Superior temporal gyrus (tissue), 1 donor: ENCODE measurements at regions not wholly inside any gene's neighbourhood (a gene's known extent, or its start where the extent isn't known, plus 50 kb on each side); places are given as distances from the start of the nearest gene placed in this dataset.

Experiments
- DNase-seq: peaks from one replicate; pipeline ENCODE4 v3.0.0-alpha.2; 2016; ENCODE audit errors: extremely low spot score

DNA sequence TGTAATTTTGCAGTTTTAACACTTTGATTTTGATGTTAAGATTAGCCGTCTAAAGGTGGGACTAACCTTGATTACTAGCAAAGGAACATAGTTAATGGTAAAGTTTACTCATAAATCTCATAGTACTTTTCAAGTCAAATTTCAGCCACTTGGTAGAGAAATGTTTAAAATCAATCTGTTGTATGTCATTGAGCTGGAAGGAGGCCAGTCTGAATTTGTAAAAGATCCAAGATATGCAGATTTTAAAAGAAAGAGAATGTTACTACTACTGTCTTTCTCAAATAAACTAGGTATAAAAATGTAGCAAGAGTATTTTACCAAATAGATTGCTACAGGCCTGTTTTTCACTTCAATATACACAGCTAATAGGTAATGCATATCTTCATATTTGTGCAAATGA is 600.8 kb upstream of the SEL1L start:
- DNase-seq = no peak

DNA sequence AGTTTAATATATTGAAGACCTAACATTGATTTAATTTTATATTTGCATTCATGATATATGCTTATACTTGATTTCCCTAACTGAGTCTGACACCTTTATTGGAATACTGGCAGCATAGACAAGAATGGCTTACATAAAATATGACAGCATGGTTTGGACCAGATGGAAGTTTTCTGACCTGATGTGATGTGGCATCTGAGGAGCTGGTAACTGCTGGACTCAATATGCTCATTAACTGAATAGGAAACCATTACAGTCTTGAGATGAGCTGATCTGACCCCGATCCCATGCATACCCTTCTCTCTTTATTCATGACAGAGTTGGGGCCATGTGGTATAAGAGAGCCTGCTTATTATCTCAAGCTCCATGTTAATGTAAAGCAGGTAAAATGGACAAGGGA is 604.8 kb upstream of the SEL1L start:
- no peak for DNase-seq

DNA sequence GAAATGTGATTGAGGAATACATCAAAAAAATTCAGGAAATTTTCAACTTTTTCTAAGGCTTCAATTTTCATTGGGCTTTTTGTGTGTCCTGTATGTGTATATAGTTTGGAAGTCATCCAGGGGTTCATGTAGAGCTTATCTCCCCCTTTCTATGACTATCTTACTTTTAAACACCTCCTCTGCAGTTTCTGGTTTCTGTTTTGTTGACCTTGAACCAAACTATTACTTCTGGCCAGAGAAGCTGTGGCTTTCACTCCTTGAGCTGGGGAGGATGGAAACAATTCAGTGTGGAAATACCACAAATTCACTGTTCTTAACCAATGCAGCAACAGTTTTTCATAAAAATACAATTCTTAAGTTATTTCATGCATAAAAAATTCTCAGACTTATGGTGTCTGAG is 613.2 kb upstream of the SEL1L start:
- no peak for DNase-seq

DNA sequence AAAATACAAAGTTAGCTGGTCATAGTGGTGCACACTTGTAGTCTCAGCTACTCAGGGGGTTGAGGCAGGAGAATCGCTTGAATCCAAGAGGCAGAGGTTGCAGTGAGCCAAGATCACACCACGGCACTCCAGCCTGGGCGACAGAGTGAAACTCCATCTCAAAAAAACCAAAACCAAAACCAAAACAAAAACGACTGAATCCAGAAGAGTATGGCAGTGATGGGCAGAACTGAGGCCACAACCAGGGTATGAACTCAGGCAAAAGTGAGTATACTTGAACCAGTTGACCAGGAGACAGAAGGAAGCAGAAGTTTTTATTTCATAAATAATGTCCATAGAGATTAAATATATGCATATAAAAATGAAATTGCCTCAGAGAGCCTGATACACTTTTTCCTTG is 620.0 kb upstream of the SEL1L start:
- no peak for DNase-seq

DNA sequence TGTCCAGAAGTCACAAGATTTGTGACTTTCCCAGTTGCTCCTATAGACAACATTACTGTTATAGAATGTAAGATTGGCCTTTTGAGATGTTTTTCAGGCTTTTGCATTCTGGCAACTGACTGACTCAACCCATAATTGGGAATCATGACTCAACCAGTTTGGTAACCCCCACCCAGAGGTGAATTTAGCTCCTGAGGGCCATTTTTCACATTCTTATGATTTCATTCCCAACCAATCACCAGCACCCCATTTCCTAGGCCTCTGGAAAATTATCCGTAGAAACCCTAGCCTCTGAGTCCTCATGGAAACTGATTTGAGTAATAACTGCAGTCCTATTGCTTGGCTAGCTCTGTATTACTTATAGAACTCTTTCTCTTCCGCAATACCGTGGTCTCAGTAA is 626.0 kb upstream of the SEL1L start:
- DNase-seq = no peak

DNA sequence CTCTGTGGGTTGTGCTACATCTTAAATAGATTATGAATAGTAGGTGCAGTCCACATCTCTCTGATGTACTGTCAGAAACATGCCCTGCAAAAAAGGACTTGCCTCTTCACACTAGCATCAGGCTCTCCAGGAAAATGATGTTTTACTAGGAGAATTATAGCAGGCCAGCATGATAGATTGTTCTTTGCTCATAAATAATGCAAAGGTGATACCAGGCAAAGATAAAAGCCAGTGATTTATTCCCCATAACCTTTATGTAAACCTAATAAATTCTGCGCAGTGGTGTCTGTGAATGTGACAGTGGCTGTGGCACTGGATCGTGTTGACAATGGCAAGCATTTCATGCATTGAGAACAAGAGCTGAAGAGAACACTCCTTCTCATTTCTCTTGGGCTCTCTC is 646.5 kb upstream of the SEL1L start:
- no peak for DNase-seq

DNA sequence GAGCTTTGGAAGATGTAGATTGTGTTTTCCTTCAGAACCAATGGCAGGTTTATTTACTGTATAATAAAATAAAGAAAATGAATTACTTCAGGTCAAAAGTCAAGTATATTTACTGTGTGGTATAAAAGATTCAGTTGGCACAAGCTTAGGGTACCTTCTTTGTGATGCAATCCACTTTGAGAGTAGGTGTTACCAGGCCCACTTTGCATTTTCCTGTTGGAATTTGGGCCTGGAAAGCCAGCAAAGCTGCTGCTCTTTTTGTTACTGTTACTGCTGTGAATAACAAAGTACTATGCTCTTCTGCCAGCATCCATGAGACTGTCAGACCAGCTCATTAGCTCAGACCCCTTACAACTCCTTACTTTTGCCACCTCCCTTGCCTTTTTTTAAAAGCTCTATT is 649.0 kb upstream of the SEL1L start:
- DNase-seq = no peak

DNA sequence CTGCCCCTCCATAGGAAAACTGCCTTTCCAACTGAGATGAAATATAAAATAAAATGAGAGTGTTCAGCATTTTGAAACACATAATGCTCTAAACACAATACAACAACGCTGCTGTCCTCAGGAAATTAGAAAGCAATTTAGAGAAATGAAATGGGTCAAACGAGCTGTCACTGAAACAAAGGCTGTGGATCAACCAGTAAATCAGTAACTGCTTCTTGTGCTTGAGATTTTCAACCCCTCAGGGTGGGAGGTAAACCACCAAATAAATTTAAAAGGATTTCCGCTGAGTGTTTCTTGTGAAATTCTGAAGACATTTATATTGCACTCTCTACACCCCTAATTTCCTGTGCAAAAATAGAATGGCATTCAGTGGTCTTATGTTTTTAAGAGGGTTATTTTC is 657.1 kb upstream of the SEL1L start:
- DNase-seq = no peak

DNA sequence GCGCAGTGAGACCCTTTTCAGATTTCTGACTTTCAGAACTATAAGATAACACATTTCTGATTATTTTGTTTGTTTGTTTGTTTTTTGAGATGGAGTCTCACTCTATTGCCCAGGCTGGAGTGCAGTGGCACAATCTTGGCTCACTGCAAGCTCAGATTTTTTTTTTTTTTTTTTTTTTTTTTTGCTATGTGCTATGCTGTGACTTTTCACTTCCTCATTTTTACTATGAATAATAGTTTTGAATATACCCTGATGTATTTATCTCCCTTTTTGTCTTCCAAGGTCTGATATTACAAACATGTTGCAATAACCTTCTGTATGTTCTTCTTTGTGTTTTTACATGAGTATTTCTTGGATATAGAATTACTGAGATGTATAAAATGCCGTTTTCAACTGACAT is 658.7 kb upstream of the SEL1L start:
- no peak for DNase-seq

DNA sequence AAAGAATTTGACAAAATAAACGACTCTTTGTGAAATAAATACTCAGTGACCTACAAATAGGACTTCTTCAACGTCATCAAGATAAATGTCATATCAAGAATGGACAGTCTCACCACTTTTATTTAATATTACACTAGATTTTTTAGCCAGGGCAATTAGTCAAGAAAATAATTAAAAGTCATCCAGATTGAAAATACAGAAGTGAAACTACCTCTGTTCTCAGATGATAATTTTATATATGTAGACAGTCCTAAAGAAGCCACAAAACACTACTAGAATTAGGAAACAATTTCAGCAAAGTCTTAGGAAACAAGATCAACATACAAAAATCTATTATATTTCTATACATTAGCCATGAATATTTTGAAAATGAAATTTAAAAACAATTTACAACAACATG is 689.6 kb upstream of the SEL1L start:
- DNase-seq = no peak

DNA sequence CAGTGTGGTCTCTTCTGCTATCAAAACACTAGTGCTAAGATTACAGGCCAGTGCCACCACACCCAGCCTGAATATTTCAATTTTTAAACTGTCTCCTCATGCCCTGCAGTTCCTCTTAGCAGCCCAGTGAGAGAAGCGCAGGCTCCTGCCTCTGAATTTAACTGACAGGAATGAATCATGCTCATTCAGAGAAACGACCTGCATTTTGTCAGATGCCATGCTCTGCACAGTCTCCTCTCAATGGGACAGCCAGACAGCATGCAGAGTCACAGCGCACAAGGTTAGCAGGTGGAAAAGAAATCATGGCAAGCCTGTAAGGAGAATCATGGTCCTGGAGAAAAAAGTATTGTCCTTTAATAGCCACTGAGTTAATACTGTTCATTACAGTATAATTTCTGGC is 691.0 kb upstream of the SEL1L start:
- DNase-seq = no peak

DNA sequence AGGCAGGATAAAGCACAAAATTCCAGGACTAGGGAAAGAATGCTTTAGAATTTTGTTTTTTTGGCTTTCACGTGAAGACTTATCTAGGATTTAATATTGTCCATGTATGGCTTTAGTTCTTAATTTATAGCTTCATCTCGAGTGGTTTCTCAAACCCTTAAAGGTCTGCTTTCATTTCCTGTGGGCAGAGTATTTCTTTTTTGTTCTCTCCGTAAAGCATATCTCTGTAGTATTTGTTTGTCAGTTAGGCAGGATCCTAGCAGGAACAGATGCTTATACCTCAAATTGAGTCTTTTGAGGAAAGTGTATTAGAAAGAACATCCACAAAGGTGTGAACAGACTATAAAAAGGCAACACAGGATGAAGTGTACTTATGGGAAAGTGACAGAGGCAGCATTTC is 697.1 kb upstream of the SEL1L start:
- DNase-seq = peak; percentile 40

DNA sequence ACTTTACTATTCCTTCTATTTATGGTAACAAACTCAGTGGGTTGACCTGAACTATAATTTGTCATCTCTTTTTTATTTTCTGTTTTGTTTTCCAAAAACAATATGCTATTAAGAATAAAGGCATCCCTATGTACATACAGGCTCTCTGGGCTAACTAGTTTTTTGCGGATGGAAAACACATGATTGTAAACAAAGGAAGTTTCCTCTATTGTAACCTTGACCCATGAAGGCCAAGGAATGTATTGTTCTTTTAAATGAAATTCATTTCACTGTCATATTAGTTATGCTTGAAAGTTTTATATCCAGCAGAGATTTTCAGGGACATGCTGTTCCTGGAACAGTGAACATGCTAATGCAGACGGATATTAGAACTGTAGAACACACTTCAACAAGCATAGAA is 705.0 kb upstream of the SEL1L start:
- DNase-seq = no peak

DNA sequence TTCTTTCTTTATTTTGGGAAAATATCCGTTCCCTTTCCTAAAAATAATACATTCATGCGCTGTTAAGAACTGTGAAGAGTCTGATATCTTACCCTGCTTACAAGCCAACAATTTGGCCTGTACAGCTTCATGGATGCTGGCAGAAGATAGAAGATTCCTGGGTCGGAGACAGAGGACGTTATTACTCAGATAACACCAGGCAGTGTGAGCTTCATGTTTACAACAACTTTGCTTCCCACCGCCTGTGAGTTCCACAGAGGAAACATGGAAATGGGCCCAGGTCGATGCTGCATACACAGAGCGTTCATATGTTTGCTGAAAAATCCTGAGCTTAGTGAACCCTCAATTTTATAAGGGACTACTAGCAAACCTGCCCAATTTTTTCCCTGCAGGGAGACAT is 705.6 kb upstream of the SEL1L start:
- DNase-seq = no peak

DNA sequence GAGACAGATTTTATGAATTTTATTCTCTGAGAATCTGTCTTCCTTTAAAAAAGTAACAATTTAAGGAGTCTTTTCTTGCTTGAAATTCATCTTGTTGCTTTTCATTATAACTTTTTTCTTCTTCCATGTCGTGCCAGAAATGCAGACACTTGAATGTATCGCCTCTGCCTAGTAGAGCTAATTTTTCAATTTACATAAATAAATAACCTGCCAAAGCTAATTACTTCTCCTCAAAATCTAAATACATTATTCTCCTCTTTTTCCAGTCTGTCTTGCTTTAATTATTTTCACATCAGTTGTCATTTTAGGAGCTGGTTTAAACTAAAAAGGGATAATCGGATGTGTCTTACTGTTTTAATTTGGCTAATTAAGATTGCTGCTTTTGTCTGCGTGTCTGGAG is 711.1 kb upstream of the SEL1L start:
- no peak for DNase-seq

DNA sequence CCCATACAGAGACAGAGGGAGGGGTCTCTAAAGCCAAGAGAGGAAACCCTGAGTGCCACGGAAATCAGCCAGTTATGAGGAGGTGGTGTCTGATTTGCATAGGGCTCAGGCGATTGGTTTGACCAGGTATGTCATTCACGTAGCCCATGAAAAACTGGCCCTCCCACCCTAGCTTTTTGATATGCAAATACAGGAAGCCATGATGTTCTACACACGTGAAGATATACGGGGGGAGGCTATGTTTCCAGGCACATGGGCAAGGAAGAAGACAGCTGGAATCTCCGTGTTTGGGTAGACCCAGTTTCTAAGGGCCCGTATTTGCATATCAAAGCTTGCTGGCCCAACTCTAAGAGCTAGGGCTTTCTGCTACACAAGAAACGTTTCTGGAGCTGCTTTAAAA is 717.8 kb upstream of the SEL1L start:
- no peak for DNase-seq

DNA sequence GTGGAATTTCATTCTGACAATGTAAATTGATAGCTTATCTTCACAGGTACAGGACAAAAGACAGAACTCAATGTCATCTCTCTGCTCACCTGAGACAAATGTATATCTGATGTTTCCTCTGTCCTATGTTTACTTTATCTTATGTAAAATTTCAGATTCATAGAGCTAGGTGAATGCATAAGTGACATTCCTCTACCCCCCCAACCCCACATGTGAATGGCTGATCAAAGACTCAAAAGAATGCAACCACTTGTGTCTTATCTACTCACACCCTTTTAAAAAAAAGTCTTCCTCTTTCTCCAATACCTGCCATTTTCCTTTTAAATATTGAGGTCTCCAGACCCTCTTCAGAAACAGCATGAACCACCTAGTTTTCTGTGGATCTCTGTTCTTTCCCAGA is 736.6 kb upstream of the SEL1L start:
- no peak for DNase-seq

DNA sequence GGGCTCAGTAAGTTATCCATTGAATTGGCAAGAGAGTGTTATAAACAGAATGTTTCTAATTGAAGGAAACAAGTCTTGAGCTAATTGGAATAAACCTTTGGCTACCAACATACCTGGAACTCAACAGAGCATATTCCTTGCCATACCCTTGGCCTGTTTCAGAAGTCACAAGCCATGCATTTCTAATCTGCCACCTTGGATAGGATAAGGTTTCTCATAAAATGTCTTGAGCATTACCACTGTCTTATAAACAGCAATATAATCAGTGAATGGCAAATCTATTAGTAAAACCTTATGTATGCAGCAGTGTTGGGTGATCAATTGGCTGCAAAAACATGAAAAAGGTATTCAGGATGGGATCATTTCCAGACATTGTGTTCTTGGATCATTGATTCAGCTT is 765.2 kb upstream of the SEL1L start:
- DNase-seq = no peak

DNA sequence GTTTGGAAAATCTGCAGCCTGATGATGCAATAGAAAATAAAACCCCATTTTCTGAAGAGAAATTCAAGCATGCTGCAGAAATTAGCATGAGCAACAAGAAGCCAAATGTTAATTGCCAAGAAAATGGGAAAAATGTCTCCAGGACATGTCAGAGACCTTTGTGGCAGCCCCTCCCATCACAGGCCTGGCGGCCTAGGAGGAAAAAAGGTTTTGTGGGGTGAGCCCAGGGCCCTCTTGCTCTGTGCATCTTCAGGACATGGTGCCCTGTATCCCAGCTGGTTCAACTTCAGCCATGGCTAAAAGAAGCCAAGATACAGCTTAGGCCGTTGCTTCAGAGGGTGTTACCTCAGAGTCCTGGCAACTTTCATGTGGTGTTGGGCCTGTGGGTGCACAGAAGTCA is 775.5 kb upstream of the SEL1L start:
- DNase-seq = no peak

DNA sequence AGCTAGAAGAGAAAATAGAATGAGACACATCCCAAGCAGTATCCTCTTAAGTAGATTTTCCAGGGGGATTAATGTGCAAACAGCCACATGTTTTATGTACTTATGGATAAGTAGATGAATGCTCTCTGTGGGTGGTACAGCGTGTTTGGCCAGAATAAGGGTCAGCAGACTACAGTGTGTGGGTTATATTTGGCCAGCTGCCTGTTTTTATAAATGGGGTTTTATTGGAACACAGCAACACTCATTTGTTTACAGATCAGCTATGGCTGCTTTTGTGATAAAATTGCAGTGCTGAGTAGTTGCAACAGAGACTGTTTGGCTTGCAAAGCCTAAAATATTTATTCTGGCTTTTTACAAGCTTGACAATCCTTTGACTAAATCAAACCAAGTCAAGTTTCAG is 780.2 kb upstream of the SEL1L start:
- no peak for DNase-seq

DNA sequence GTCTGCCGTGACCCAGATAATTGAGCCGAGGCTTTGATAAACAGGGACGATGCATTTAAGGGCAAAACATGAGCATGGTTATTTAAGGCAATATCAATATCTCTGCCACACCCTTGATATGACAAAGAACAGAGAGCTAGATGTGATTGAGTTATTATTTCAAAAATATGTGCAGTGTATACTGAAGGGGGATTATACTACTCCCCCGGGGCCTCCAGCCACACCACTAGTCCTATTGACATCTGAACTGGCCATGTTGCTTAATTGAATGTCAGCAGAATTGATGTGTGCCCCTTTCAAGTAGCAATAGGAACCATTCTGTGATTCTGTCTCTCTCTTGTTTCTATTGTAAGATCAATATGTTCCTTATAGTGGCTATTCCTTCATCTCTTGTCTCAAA is 794.8 kb upstream of the SEL1L start:
- DNase-seq = no peak

DNA sequence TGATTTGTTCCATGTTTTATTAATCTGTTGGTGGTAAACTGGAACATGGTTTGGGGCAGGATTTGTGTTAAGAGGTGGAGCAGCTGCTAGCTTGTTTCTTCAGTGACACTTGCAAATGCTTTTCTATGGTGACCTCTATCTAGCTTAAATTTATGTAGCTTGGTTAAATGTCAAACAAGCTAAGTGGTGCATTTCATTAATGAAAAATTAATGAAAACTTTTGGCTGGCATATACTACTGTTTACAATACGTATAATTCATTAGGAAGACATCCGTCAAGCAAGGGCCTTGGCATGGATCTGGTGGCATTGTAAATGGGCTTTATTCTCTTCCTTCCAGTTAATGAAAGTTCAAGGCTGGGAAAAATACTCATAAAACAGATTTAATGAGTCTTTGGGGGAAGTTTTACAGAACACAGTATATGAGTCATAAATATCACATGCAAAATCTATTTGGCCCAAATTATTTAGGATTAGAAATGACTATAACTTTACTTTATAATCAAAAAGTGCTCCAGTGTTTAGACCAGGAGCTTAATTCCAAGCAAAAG is 807.7 kb upstream of the SEL1L start:
- no peak for DNase-seq

DNA sequence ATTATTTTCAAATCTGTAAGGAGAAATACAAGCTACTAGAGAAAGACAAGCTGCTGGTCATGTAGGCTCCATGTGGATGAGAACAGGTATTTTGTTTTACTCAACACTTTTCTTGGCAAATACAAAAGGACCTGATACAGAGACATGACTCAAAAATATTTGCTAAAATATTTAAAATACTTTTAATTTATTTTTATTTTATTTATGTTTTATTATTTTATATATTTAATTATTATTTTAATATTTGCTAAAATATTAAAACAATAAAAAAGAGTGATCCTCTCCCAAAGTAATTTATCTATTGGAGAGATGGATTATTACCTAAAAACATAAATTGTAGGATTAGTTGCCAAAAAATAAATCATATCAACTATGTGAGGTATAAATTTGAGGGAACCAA is 808.9 kb upstream of the SEL1L start:
- no peak for DNase-seq

DNA sequence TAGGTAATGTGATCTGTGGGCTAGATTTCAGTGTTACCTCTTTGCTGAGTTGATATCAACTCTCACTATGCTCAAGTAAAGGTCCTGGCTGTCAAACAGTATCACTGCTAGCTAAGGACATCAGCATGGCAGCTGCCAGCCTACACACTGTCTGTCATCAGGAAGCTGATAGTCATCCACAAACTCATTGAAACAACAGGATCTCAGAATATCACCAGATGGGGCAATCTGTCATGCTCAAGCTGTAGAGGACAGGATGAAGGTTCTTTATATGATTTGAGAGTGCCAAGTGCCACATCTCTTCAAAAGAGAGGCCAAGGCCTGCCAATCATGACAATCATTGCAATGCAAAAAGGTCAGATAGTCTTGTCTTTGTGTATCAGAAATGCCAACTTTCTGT is 811.5 kb upstream of the SEL1L start:
- no peak for DNase-seq

DNA sequence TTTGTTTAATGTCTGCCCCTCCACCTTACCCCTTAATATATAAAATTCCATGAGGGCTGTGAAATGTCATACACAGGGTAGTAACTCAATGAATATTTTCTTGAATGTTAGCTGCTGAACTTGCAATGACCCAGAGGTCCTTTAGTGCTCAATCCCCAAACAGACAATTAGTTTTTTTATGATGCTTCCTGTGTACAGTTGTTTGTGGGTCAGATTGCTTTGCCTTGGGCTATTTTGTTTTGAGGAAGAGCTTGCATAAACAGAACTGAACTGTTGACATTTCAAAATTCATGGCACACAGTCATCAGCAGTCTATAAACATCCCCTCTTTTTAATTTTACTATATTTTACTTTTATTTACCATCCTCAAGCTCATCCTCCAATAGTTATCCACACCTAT is 820.5 kb upstream of the SEL1L start:
- no peak for DNase-seq
